ENCODE measurements at regions not wholly inside any gene's neighbourhood (a gene's known extent, or its start where the extent isn't known, plus 50 kb on each side); places are given as distances from the start of the nearest gene placed in this dataset.
"Not testable (repeated sequence)": the region's sequence is repeated elsewhere in the genome, so short reads cannot be mapped to it uniquely, and the experiment has no call there.

DNA sequence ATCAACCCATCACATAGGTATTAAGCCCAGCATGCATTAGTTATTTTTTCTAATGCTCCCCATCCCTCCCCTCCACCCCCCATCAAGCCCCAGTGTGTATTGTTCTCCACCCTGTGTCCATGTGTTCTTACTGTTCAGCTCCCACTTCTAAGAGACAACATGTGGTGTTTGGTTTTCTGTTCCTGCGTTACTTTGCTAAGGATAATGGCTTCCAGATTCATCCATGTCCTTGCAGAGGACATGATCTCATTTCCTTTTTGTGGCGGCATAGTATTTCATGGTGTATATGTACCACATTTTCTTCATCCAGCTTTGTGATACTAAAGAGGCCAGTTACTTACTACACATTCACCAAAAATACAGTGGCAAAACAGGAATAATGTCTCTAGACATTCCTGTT, 71.8 kb upstream of the GTF2H2 start:
- DNase-seq (ENCODE audit: low read depth), result peak; percentile 7
- H3K4me3 ChIP-seq (ENCODE audit: control insufficient read depth, low read depth, low read length), result not testable (repeated sequence)
